ENCODE measurements at regions not wholly inside any gene's neighbourhood (a gene's known extent, or its start where the extent isn't known, plus 50 kb on each side); places are given as distances from the start of the nearest gene placed in this dataset.

- DNase-seq (ENCODE audit: low read depth), result no peak
Measured at GRCh38 chr16:55943267-55943666, 68.1 kb upstream of the CES5A start.

- no peak for DNase-seq (ENCODE audit: low read depth)
Measured at GRCh38 chr16:55942821-55943220, 67.6 kb upstream of the CES5A start.

- no peak for DNase-seq (ENCODE audit: low read depth)
Measured at GRCh38 chr16:55941552-55941951, 66.4 kb upstream of the CES5A start.

DNA sequence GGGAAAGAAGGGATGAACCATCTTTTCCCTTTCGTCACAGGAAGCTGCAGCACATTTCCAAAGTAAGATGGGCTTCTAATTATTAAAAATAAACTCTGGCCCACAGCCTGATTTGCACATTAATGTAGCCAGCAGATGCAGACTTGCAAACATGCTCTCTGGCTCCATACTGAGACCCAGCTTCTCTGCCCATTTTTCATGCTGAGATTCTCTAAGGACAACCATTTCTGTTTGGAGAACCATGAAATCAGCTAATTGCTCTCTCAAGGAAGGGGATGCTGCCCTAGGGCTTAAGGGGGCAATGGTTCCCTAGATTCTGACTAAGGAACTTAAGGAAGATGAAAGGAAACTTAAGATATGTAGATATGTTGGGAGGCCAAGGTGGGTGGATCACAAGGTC, 63.0 kb upstream of the CES5A start:
- DNase-seq (ENCODE audit: low read depth), result no peak

GRCh38 chr16:55933038-55933437, 57.9 kb upstream of the CES5A start:
- no peak for DNase-seq (ENCODE audit: low read depth)

- no peak for DNase-seq (ENCODE audit: low read depth)
Measured at GRCh38 chr16:55930036-55930435, 54.9 kb upstream of the CES5A start.

GRCh38 chr16:55929181-55929580, 54.0 kb upstream of the CES5A start:
- DNase-seq (ENCODE audit: low read depth), result no peak

GRCh38 chr16:55925242-55925641, 50.1 kb upstream of the CES5A start:
- no peak for DNase-seq (ENCODE audit: low read depth)

All from HS-5 (cell line).